ENCODE measurements at regions not wholly inside any gene's neighbourhood (a gene's known extent, or its start where the extent isn't known, plus 50 kb on each side); places are given as distances from the start of the nearest gene placed in this dataset.

DNA sequence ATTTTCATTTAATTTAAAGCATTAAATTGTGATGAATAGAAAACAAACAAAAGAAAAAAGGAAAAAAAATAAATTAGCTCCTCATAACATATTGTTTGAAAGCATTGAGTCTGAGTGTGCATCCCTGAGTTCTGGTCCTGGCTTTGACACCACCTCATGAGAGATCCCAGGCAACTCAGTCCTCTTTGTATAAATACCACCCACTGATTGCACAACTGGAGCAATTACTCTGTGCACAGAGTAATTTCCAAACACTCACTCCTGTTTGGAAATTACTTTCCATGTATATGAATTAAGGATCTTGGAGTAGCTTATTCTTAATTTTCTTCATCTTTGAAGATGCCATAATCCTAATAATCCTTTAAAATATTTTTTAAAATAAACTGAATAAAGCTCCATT lies 59.4 kb upstream of the C5orf46 start:
- DNase-seq (ENCODE audit: low spot score): no peak

GRCh38 chr5:147963948-147964693 lies 57.8 kb upstream of the C5orf46 start:
- DNase-seq (ENCODE audit: low spot score): no peak

GRCh38 chr5:147963436-147963835 lies 57.1 kb upstream of the C5orf46 start:
- DNase-seq (ENCODE audit: low spot score): no peak

DNA sequence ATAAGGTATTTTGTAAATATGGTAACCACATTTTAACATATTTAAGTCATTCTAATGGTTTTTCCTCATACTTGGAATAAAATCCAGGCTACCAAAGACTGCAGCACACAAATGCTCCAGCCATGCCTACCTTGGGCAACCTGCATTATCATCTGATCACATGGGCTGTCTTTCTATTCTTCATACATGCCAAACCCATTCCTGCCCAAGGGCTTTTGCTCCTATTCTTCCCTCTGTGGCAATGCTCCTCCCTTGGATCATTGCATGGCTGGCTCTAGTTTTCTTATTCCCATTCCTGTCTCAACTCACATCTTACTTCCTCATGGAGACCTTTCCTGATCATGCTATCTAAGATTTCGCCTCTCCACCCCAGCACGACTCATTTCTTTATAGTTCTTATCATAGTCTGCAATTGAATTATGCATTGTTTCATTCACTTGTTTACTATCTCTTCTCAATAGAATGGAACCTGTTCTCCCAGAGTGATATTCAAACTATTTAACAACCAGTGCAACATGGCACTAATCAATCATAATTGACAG lies 54.9 kb upstream of the C5orf46 start:
- no peak for DNase-seq (ENCODE audit: low spot score)

DNA sequence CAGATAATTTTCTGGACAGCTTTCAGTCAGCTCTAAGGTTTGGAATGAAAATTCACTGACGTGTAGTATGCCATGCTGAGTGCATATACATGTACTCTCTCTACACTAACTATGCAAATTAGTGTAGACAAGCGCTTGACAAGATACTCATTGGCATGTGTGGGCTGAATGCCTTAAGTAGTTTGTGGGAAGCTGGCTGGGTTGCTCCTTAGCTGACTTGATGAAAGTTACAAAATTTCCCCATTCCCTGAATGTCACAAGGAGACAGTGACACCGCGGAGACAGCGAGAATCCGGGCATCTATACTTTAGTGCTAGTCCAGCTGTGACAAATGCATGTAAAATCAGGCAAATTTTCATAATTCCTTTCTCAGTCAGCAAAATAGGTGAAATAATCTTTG lies 51.6 kb upstream of the C5orf46 start:
- no peak for DNase-seq (ENCODE audit: low spot score)

DNA sequence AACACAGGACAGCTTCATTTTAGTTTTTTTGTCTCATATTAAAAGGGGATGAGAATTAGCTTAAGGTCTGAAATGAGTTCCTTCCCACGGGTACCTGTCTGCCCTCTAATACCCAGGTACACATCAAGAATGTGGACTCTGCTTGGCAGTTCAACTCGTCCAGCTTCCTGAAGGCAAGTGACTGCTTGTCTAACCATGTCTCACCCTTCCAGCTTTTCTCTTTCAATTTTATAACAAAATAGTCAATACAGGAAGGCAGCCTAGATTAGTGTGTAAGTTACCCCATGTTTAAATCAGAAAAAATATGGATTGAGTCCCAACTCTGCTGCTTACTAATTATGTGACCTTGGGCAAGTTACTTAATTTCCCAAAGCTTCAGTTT lies 50.5 kb upstream of the C5orf46 start:
- no peak for DNase-seq (ENCODE audit: low spot score)

GRCh38 chr5:147956064-147956841 lies 49.9 kb upstream of the C5orf46 start:
- no peak for DNase-seq (ENCODE audit: low spot score)

Data from GM03348 (cell line).